C4-2B (cell line): ENCODE measurements at regions not wholly inside any gene's neighbourhood (a gene's known extent, or its start where the extent isn't known, plus 50 kb on each side); places are given as distances from the start of the nearest gene placed in this dataset.

ENCODE experiments used
- H3K27ac ChIP-seq: fragments of 450-650 bp; 2 replicates; pipeline ENCODE4 v1.5.1; 2017
- ZFX ChIP-seq: fragments of 450-650 bp; IDR thresholded peaks from 2 replicates; pipeline ENCODE4 v1.6.1; 2017
- TF ChIP-seq, protein P1 (sequence below): fragments of 450-650 bp; conservative IDR thresholded peaks from 2 replicates; pipeline ENCODE4 v1.5.1; 2017; ENCODE audit warnings: mild to moderate bottlenecking

DNA sequence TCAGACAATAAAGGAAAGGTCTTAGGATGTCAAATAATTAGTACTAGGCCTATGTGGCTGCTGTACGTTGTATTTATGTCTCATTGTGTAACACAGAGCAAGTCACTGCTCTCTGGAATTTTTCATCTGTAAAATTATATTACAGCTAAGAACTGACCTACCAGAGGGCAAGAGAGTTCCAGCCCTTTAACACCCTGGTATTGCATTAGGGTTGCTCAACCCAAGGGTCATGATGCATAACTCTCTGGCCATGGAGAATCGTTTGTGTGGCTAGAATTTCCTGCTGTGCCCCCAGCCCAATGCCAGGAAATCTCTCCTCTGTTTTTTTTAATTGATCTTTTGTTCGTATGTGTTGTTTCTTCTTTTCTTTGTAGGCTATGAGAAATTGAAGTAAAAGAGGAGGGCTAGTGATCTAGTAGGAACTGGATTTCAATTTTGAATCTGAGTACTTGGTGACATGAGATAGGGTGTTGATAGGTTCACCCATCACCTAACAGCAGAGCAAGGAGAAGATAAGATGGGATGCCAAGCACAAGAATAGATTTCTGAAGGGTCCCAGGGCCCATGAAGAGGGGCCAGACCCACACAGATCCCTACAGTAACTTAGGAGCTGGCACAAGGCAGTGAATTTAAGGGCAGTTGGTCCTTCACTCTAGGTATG, 571.2 kb upstream of the TNP1 start:
- no peak for TF ChIP-seq ZFX
- TF ChIP-seq, protein P1, sequence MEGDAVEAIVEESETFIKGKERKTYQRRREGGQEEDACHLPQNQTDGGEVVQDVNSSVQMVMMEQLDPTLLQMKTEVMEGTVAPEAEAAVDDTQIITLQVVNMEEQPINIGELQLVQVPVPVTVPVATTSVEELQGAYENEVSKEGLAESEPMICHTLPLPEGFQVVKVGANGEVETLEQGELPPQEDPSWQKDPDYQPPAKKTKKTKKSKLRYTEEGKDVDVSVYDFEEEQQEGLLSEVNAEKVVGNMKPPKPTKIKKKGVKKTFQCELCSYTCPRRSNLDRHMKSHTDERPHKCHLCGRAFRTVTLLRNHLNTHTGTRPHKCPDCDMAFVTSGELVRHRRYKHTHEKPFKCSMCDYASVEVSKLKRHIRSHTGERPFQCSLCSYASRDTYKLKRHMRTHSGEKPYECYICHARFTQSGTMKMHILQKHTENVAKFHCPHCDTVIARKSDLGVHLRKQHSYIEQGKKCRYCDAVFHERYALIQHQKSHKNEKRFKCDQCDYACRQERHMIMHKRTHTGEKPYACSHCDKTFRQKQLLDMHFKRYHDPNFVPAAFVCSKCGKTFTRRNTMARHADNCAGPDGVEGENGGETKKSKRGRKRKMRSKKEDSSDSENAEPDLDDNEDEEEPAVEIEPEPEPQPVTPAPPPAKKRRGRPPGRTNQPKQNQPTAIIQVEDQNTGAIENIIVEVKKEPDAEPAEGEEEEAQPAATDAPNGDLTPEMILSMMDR: no peak
- H3K27ac ChIP-seq: no peak overlapping the region

- TF ChIP-seq ZFX: no peak
- TF ChIP-seq, protein P1: no peak
- H3K27ac ChIP-seq: no peak overlapping the region
Measured at GRCh38 chr2:217429981-217430500, 570.2 kb upstream of the TNP1 start.

DNA sequence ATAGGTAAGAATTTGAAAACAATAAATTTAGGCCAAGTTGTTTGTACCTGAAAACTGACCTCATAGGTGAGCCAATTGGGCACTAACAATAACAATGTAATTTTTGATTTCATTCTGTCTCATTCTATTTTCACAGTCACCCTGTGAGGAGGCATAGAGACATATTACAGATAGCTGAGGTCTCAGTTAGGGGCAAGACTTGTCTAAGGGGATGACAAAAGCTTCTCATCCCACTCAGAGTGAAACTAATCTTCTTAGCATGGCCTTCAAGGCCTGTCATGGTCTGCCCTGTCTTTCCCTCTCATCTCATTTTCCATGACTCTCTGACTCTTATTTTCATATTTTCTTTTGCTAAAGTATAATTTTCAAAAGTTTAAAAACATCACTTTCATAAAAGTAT, 562.0 kb upstream of the TNP1 start:
- H3K27ac ChIP-seq: no peak overlapping the region
- TF ChIP-seq, protein P1: no peak
- no peak for TF ChIP-seq ZFX

DNA sequence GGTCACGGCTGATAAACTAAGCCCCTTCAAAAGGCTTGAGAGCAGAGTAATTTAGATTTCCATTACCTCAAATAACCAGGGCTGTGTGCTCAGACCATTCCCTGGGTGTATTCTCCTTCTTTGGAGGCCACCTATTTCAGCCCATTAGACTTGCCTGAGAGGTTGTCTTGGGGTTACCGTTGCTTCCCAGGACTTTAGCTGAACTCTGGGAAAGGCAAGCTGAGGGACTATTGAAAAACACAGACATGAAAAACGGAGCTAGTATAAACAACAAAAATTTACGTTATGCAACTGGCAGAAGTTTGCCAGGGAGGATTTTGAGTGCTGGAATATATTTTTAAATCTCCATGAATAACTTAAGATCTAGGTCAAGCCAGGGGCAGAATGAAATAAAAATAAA, 561.0 kb upstream of the TNP1 start:
- TF ChIP-seq, protein P1: no peak
- TF ChIP-seq ZFX: no peak
- H3K27ac ChIP-seq: no peak overlapping the region

- H3K27ac ChIP-seq: no peak overlapping the region
- TF ChIP-seq ZFX: no peak
- TF ChIP-seq, protein P1: no peak
Measured at GRCh38 chr2:217419055-217419671, 559.3 kb upstream of the TNP1 start.

- no peak overlapping the region for H3K27ac ChIP-seq
- TF ChIP-seq, protein P1: no peak
- no peak for TF ChIP-seq ZFX
Measured at GRCh38 chr2:217418544-217418943, 558.7 kb upstream of the TNP1 start.

DNA sequence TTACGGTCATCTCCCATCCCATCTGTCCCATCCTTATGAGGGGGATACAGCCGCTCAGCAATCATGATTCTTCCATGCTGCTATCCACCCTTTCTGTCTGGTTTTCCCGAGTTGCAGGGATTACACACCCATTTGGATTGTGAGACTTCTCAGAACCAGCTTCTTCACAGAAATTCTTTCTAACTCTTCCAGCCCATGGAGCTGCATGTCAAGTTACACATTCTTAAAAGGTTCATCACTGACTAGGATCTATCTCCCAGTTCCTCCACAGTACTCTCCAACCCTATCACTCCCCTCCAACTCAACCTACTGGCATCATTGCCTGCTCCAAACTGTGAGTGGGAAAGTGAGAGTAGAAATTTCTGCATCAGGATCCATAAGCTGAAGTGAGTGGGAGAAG, 558.2 kb upstream of the TNP1 start:
- no peak overlapping the region for H3K27ac ChIP-seq
- TF ChIP-seq, protein P1: no peak
- TF ChIP-seq ZFX: no peak
